ENCODE measurements at regions not wholly inside any gene's neighbourhood (a gene's known extent, or its start where the extent isn't known, plus 50 kb on each side); places are given as distances from the start of the nearest gene placed in this dataset.
"Not testable (repeated sequence)": the region's sequence is repeated elsewhere in the genome, so short reads cannot be mapped to it uniquely, and the experiment has no call there.

GRCh38 chr15:36050899-36051298 is 504.9 kb upstream of the DPH6 start:
- Histone ChIP-seq H4K20me1 (ENCODE audit: control insufficient read depth, insufficient read depth) (no peaks in the 10 kb centered on the region), H3K79me2 (ENCODE audit: control insufficient read depth, insufficient read depth, low read length) (no peaks in the 10 kb centered on the region), H3K9ac (ENCODE audit: control insufficient read depth, insufficient read depth, low read length) (no peak overlapping the region), H2AFZ (ENCODE audit: control insufficient read depth, low read depth, low read length) (no peak overlapping the region), H3K27me3 (replicated peaks in 1 of 2; ENCODE audit: control insufficient read depth in 2 of 2, insufficient read depth in 2 of 2, low read length in 1 of 2) (no peaks in the 10 kb centered on the region), H3K4me3 (no peak overlapping the region), H3K4me2 (ENCODE audit: control insufficient read depth, insufficient read depth) (no peak overlapping the region), H3K9me3 (replicated peaks; ENCODE audit: control insufficient read depth, insufficient read depth, low read length) (no peaks in the 10 kb centered on the region; the same call in 2 of the 3 replicates), H3K36me3 (ENCODE audit: control insufficient read depth in 2 of 2, insufficient read depth in 2 of 2, low read length in 1 of 2) (no peaks in the 10 kb centered on the region), H3K4me1 (ENCODE audit: control insufficient read depth, insufficient read depth, low read length) (no peaks in the 10 kb centered on the region), H3K27ac (ENCODE audit: control insufficient read depth, insufficient read depth) (no peak overlapping the region)
- FAIRE-seq, result no peak
- SMC1A ChIA-PET (ENCODE audit: uncharacterized antibody, unreplicated experiment), result interaction anchor here (1.2 kb wide), 1 partner anchor 25 kb away, joined by 4 read pairs; no protein-coding TSS in a partner anchor
- intact Hi-C loops (cut with micrococcal nuclease; ENCODE audit: unreplicated experiment), result no loop called here
- in situ Hi-C loops (cut with MboI), result no loop called here
- no peak for TF ChIP-seq TBL1XR1 (IDR thresholded peaks at IDR 0.05; ENCODE audit: low read depth, low read length)
- WGBS (ENCODE audit: insufficient coverage, insufficient replicate concordance, low lambda C conversion rate, missing lambda C conversion rate), result 43% methylated on average over 1 of the region's 1 CpG
- no peak for DNase-seq (ENCODE audit: low read depth, low spot score)
- no peak for ATAC-seq
- RAD21 ChIA-PET (ENCODE audit: unreplicated experiment), result no interaction called here
- CTCF ChIA-PET, result interaction anchor here (0.6 kb wide), 1 partner anchor 78 kb away, joined by 3 read pairs; no protein-coding TSS in a partner anchor
- POLR2A ChIA-PET, result no interaction called here
- no TSS peak for BruUV-seq (replicated peaks)

DNA sequence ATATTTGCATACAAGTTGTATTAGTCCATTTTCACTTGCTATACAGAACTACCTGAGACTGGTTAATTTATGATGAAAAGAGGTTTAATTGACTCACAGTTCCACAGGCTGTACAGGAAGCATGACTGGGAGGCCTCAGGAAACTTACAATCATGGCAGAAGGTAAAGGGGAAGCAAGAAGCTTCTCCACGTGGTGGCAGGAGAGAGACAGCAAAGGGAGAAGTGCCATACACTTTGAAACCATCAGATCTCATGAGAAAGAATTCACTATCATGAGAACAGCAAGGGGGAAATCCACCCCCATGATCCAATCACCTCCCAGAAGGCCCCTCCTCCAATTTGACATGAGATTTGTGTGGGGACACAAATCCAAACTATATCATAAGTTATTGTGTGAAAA is 506.7 kb upstream of the DPH6 start:
- H3K4me2 ChIP-seq (ENCODE audit: control insufficient read depth, insufficient read depth); POLR2A ChIA-PET; RAD21 ChIA-PET (ENCODE audit: unreplicated experiment); H3K4me1 ChIP-seq (ENCODE audit: control insufficient read depth, insufficient read depth, low read length); SMC1A ChIA-PET (ENCODE audit: uncharacterized antibody, unreplicated experiment); H3K79me2 ChIP-seq (ENCODE audit: control insufficient read depth, insufficient read depth, low read length); intact Hi-C loops (cut with micrococcal nuclease; ENCODE audit: unreplicated experiment); H3K36me3 ChIP-seq (ENCODE audit: control insufficient read depth in 2 of 2, insufficient read depth in 2 of 2, low read length in 1 of 2); H3K9me3 ChIP-seq (replicated peaks; ENCODE audit: control insufficient read depth, insufficient read depth, low read length); H3K27ac ChIP-seq (ENCODE audit: control insufficient read depth, insufficient read depth); CTCF ChIA-PET; in situ Hi-C loops (cut with MboI); H3K4me3 ChIP-seq; DNase-seq (ENCODE audit: low read depth, low spot score); H2AFZ ChIP-seq (ENCODE audit: control insufficient read depth, low read depth, low read length); FAIRE-seq; BruUV-seq (replicated peaks); ATAC-seq; H3K27me3 ChIP-seq (replicated peaks in 1 of 2; ENCODE audit: control insufficient read depth in 2 of 2, insufficient read depth in 2 of 2, low read length in 1 of 2); H3K9ac ChIP-seq (ENCODE audit: control insufficient read depth, insufficient read depth, low read length); H4K20me1 ChIP-seq (ENCODE audit: control insufficient read depth, insufficient read depth): not testable (repeated sequence)
- WGBS (ENCODE audit: insufficient coverage, insufficient replicate concordance, low lambda C conversion rate, missing lambda C conversion rate), result 0% methylated on average over 1 of the region's 1 CpG

Measured in GM12878 (cell line).